H9 (cell line): ENCODE measurements at regions not wholly inside any gene's neighbourhood (a gene's known extent, or its start where the extent isn't known, plus 50 kb on each side); places are given as distances from the start of the nearest gene placed in this dataset.

Source experiments
- DNase-seq: peaks from one replicate; pipeline ENCODE4 v3.0.0-alpha.2; 2017
- H2AFZ ChIP-seq: one replicate; pipeline ENCODE4 v1.6.1; 2013; ENCODE audit warnings: mild to moderate bottlenecking, low read length, control low read depth, moderate library complexity
- H2AK5ac ChIP-seq: 2 replicates; pipeline ENCODE4 v1.6.1; 2013; ENCODE audit warnings: low read length, control low read depth, mixed read lengths; ENCODE audit not compliant: insufficient read length
- H2BK120ac ChIP-seq: one replicate; pipeline ENCODE4 v1.6.1; 2013; ENCODE audit warnings: low read depth, mild to moderate bottlenecking, low read length, control low read depth, inconsistent platforms; ENCODE audit not compliant: poor library complexity, severe bottlenecking
- H2BK12ac ChIP-seq: 2 replicates; pipeline ENCODE4 v1.6.1; 2013; ENCODE audit warnings: low read length, control low read depth, mixed read lengths, low read depth; ENCODE audit not compliant: insufficient read length
- H2BK15ac ChIP-seq: 2 replicates; pipeline ENCODE4 v1.6.1; 2013; ENCODE audit warnings: low read depth, low read length, control low read depth
- H2BK20ac ChIP-seq: one replicate; pipeline ENCODE4 v1.6.1; 2013; ENCODE audit warnings: low read depth, mild to moderate bottlenecking, low read length, control low read depth, inconsistent platforms; ENCODE audit not compliant: poor library complexity, severe bottlenecking
- H2BK5ac ChIP-seq: 2 replicates; pipeline ENCODE4 v1.6.1; 2013; ENCODE audit warnings: low read length, control low read depth, mixed read lengths; ENCODE audit not compliant: insufficient read length
- H3K14ac ChIP-seq: 2 replicates; pipeline ENCODE4 v1.6.1; 2013; ENCODE audit warnings: low read length, control low read depth; ENCODE audit not compliant: insufficient read depth
- H3K18ac ChIP-seq: 2 replicates; pipeline ENCODE4 v1.6.1; 2013; ENCODE audit warnings: low read depth, mild to moderate bottlenecking, mixed read lengths, low read length, control low read depth; ENCODE audit not compliant: insufficient read length
- H3K23ac ChIP-seq: 2 replicates; pipeline ENCODE4 v1.6.1; 2013; ENCODE audit warnings: low read length, control low read depth, mixed read lengths, low read depth; ENCODE audit not compliant: insufficient read length
- H3K23me2 ChIP-seq: 2 replicates; pipeline ENCODE4 v1.6.1; 2013; ENCODE audit warnings: low read depth, mild to moderate bottlenecking, mixed read lengths, low read length, control low read depth; ENCODE audit not compliant: insufficient read length, poor library complexity, severe bottlenecking
- H3K27ac ChIP-seq: 2 replicates; pipeline ENCODE4 v1.5.1; 2013; ENCODE audit warnings: low read length, control low read depth, mixed read lengths, low read depth; ENCODE audit not compliant: insufficient read length
- H3K27me3 ChIP-seq: 2 replicates; pipeline ENCODE4 v1.6.1; 2013; ENCODE audit warnings: low read length, control low read depth, inconsistent platforms; ENCODE audit not compliant: insufficient read depth
- H3K4ac ChIP-seq: 2 replicates; pipeline ENCODE4 v1.6.1; 2013; ENCODE audit warnings: low read depth, mild to moderate bottlenecking, control low read depth, inconsistent platforms, low read length, moderate library complexity
- H3K4me1 ChIP-seq: 2 replicates; pipeline ENCODE4 v1.6.1; 2013; ENCODE audit warnings: low read length, control low read depth, inconsistent platforms; ENCODE audit not compliant: insufficient read depth
- H3K4me2 ChIP-seq: 2 replicates; pipeline ENCODE4 v1.6.1; 2013; ENCODE audit warnings: low read length, control low read depth, mixed read lengths; ENCODE audit not compliant: insufficient read length, insufficient read depth
- H3K56ac ChIP-seq: 2 replicates; pipeline ENCODE4 v1.6.1; 2013; ENCODE audit warnings: low read depth, mild to moderate bottlenecking, mixed read lengths, low read length, control low read depth; ENCODE audit not compliant: insufficient read length
- H3K79me1 ChIP-seq: 2 replicates; pipeline ENCODE4 v1.6.1; 2013; ENCODE audit warnings: low read depth, mild to moderate bottlenecking, moderate library complexity, low read length, control low read depth, inconsistent platforms; ENCODE audit not compliant: insufficient read depth, poor library complexity, severe bottlenecking
- H3K79me2 ChIP-seq: 2 replicates; pipeline ENCODE4 v1.6.1; 2013; ENCODE audit warnings: low read length, control low read depth, inconsistent platforms; ENCODE audit not compliant: insufficient read depth
- H3K9ac ChIP-seq: 2 replicates; pipeline ENCODE4 v1.6.1; 2013; ENCODE audit warnings: low read length, control low read depth, mixed read lengths; ENCODE audit not compliant: insufficient read length; ENCODE audit errors: extremely low read depth
- H3K9me3 ChIP-seq: one replicate; pipeline ENCODE4 v1.6.1; 2013; ENCODE audit warnings: low read depth, low read length, inconsistent platforms; ENCODE audit not compliant: control insufficient read depth
- H3T11ph ChIP-seq: one replicate; pipeline ENCODE4 v1.6.1; 2013; ENCODE audit warnings: mild to moderate bottlenecking, low read length, control low read depth, inconsistent platforms
- H4K20me1 ChIP-seq: one replicate; pipeline ENCODE4 v1.6.1; 2013; ENCODE audit not compliant: control insufficient read depth, insufficient read length, insufficient read depth
- H4K5ac ChIP-seq: 2 replicates; pipeline ENCODE4 v1.6.1; 2013; ENCODE audit warnings: low read depth, mild to moderate bottlenecking, mixed read lengths, low read length, control low read depth; ENCODE audit not compliant: insufficient read length
- H4K8ac ChIP-seq: replicated peaks from 2 replicates; pipeline ENCODE4 v1.6.1; 2013; ENCODE audit warnings: low read length, control low read depth, mixed read lengths, low read depth; ENCODE audit not compliant: insufficient read length
- H4K91ac ChIP-seq: 2 replicates; pipeline ENCODE4 v1.6.1; 2013; ENCODE audit warnings: low read depth, mild to moderate bottlenecking, moderate library complexity, mixed read lengths, low read length, control low read depth; ENCODE audit not compliant: insufficient read length
- H3K27ac Mint-ChIP-seq, 3 experiments: 2 replicates in 2 of 3; 3 replicates in 1 of 3; pipeline ENCODE4 v1.8.0; 2020 to 2021; ENCODE audit warnings: mixed read lengths in 3 of 3, mild to moderate bottlenecking in 1 of 3, moderate library complexity in 1 of 3
- H3K27me3 Mint-ChIP-seq: 2 replicates; pipeline ENCODE4 v1.8.0; 2021; ENCODE audit warnings: low read depth, mild to moderate bottlenecking, moderate library complexity, mixed read lengths
- H3K36me3 Mint-ChIP-seq, 3 experiments: 2 replicates in 2 of 3; 3 replicates in 1 of 3; pipeline ENCODE4 v1.8.0; 2020 to 2021; ENCODE audit warnings: low read depth in 3 of 3, mixed read lengths in 3 of 3; ENCODE audit not compliant: insufficient read depth in 1 of 3
- H3K4me1 Mint-ChIP-seq, 2 experiments: 2 replicates each; pipeline ENCODE4 v1.8.0; 2020; ENCODE audit warnings: mixed read lengths in 2 of 2
- H3K4me3 Mint-ChIP-seq, 2 experiments: 2 replicates in 1 of 2; 3 replicates in 1 of 2; pipeline ENCODE4 v1.8.0; 2020 to 2021; ENCODE audit warnings: mild to moderate bottlenecking in 2 of 2, mixed read lengths in 2 of 2, moderate library complexity in 1 of 2
- H3K9me3 Mint-ChIP-seq, 2 experiments: 2 replicates in 1 of 2; 3 replicates in 1 of 2; pipeline ENCODE4 v1.8.0; 2020; ENCODE audit warnings: mild to moderate bottlenecking in 2 of 2, mixed read lengths in 2 of 2, moderate library complexity in 1 of 2
- WGBS: extraction: QIAGEN DNeasy Blood & Tissue Kit; methylation state at CpG from one replicate; pipeline ENCODE4 v1.1.7; 2013; ENCODE audit warnings: missing lambda C conversion rate, low lambda C conversion rate, mixed read lengths; ENCODE audit not compliant: insufficient read length; ENCODE audit errors: extremely low coverage; 5-methylcytosine and 5-hydroxymethylcytosine counted together
- TF ChIP-seq, protein P1 (sequence below): fragments of 200-600 bp; sonication (generic); conservative IDR thresholded peaks from 3 replicates; pipeline ENCODE4 v1.8.0; 2021; ENCODE audit warnings: antibody characterized with exemption, mild to moderate bottlenecking

GRCh38 chr17:36752096-36752888 lies 150.9 kb downstream of the MRM1 start:
- Mint-ChIP-seq H3K36me3 (no peaks in the 10 kb centered on the region), H3K27me3 (peaks cover 6% of the 10 kb centered on the region; the same call in 1 of the 2 replicates), H3K9me3 (no peaks in the 10 kb centered on the region; a peak in 1 of 5 replicates), H3K27ac (no peak overlapping the region; a peak in 1 of 7 replicates), H3K4me1 (peaks cover 18 to 24% of the 10 kb centered on the region in 2 experiments), H3K4me3 (no peak overlapping the region)
- Histone ChIP-seq H2BK20ac (no peak overlapping the region), H2AFZ (no peak overlapping the region), H3K18ac (no peak overlapping the region), H3K27ac (no peak overlapping the region), H3K9ac (no peak overlapping the region), H3K79me2 (no peaks in the 10 kb centered on the region), H3K4me1 (no peaks in the 10 kb centered on the region), H4K91ac (no peak overlapping the region), H3K4me2 (no peak overlapping the region), H2BK15ac (no peak overlapping the region), H2BK12ac (no peak overlapping the region), H3K14ac (no peak overlapping the region), H2AK5ac (no peak overlapping the region), H4K20me1 (no peaks in the 10 kb centered on the region), H3K27me3 (no peaks in the 10 kb centered on the region), H3K79me1 (no peaks in the 10 kb centered on the region), H2BK120ac (no peak overlapping the region), H3T11ph (no peak overlapping the region), H2BK5ac (no peak overlapping the region), H3K23me2 (no peaks in the 10 kb centered on the region), H3K23ac (no peak overlapping the region), H4K5ac (no peak overlapping the region), H4K8ac (no peak overlapping the region), H3K56ac (no peak overlapping the region), H3K9me3 (no peaks in the 10 kb centered on the region), H3K4ac (no peak overlapping the region)
- WGBS = no CpG with 5 or more reads among the region's 10 CpGs
- TF ChIP-seq, protein P1, sequence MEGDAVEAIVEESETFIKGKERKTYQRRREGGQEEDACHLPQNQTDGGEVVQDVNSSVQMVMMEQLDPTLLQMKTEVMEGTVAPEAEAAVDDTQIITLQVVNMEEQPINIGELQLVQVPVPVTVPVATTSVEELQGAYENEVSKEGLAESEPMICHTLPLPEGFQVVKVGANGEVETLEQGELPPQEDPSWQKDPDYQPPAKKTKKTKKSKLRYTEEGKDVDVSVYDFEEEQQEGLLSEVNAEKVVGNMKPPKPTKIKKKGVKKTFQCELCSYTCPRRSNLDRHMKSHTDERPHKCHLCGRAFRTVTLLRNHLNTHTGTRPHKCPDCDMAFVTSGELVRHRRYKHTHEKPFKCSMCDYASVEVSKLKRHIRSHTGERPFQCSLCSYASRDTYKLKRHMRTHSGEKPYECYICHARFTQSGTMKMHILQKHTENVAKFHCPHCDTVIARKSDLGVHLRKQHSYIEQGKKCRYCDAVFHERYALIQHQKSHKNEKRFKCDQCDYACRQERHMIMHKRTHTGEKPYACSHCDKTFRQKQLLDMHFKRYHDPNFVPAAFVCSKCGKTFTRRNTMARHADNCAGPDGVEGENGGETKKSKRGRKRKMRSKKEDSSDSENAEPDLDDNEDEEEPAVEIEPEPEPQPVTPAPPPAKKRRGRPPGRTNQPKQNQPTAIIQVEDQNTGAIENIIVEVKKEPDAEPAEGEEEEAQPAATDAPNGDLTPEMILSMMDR = no peak
- DNase-seq = no peak
